A673 (cell line): ENCODE measurements at regions not wholly inside any gene's neighbourhood (a gene's known extent, or its start where the extent isn't known, plus 50 kb on each side); places are given as distances from the start of the nearest gene placed in this dataset.

ENCODE experiments used
- CTCF ChIP-seq: fragments of 300-800, 200-600 bp; sonication (generic); conservative IDR thresholded peaks from 2 replicates; pipeline ENCODE4 v1.5.1; 2017; ENCODE audit warnings: low read depth, mild to moderate bottlenecking, antibody characterized with exemption, low read length, moderate library complexity, mixed read lengths
- EZH2 ChIP-seq: fragments of 200-600 bp; sonication (generic); IDR thresholded peaks from 2 replicates; pipeline ENCODE4 v1.6.1; 2017; ENCODE audit warnings: borderline replicate concordance, low read depth, mild to moderate bottlenecking, mixed read lengths, antibody characterized with exemption, low read length; ENCODE audit not compliant: poor library complexity, severe bottlenecking

- TF ChIP-seq CTCF: no peak
- no peak for TF ChIP-seq EZH2
These were observed 299.2 kb upstream of the USP25 start for GRCh38 chr21:15430577-15430976.
